ENCODE measurements at regions not wholly inside any gene's neighbourhood (a gene's known extent, or its start where the extent isn't known, plus 50 kb on each side); places are given as distances from the start of the nearest gene placed in this dataset.

DNA sequence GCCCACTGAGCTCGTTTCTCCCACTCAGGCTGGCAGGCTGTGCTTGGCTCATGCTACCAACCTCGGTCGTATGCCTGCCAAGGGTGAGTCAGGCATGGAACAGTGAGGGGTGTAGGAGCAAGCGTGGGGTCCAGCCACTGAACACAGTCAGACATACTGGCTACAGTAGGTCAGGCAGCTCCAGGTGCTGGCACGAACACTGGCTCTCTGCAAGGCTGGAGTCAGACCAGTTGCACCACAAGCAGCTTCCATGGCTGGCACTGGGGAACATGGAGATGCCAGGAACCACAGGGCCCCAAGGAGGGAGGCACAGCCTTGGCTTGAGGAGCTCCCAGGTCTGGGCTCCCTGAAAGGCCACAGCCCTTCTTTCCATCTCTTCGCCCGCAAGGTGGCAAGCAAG is 410.7 kb upstream of the KIRREL3 start:
- H3K36me3 ChIP-seq: no peaks in the 10 kb centered on the region
- no peaks in the 10 kb centered on the region for H3K4me1 ChIP-seq
- WGBS: 92% methylated on average over 4 of the region's 7 CpGs
- H3K27ac ChIP-seq (replicated peaks in 1 of 4): no peak overlapping the region
- intact Hi-C loops (cut with DNase I): no loop called here
- H3K4me3 ChIP-seq: no peak overlapping the region
- H3K9me3 ChIP-seq: peaks cover 0 to 25% (median 15%) of the 10 kb centered on the region in 4 donors
- DNase-seq (ENCODE audit: extremely low spot score): no peak
- peaks cover 0 to 9% (median 0%) of the 10 kb centered on the region in 4 donors for H3K27me3 ChIP-seq
- no peak for TF ChIP-seq EP300 (IDR thresholded peaks at IDR 0.05)
- no peak for TF ChIP-seq POLR2A (IDR thresholded peaks at IDR 0.05; ENCODE audit: low read depth)
- TF ChIP-seq POLR2AphosphoS5 (IDR thresholded peaks at IDR 0.05): no peak
- TF ChIP-seq, protein P1, sequence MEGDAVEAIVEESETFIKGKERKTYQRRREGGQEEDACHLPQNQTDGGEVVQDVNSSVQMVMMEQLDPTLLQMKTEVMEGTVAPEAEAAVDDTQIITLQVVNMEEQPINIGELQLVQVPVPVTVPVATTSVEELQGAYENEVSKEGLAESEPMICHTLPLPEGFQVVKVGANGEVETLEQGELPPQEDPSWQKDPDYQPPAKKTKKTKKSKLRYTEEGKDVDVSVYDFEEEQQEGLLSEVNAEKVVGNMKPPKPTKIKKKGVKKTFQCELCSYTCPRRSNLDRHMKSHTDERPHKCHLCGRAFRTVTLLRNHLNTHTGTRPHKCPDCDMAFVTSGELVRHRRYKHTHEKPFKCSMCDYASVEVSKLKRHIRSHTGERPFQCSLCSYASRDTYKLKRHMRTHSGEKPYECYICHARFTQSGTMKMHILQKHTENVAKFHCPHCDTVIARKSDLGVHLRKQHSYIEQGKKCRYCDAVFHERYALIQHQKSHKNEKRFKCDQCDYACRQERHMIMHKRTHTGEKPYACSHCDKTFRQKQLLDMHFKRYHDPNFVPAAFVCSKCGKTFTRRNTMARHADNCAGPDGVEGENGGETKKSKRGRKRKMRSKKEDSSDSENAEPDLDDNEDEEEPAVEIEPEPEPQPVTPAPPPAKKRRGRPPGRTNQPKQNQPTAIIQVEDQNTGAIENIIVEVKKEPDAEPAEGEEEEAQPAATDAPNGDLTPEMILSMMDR (IDR thresholded peaks at IDR 0.05): no peak

DNA sequence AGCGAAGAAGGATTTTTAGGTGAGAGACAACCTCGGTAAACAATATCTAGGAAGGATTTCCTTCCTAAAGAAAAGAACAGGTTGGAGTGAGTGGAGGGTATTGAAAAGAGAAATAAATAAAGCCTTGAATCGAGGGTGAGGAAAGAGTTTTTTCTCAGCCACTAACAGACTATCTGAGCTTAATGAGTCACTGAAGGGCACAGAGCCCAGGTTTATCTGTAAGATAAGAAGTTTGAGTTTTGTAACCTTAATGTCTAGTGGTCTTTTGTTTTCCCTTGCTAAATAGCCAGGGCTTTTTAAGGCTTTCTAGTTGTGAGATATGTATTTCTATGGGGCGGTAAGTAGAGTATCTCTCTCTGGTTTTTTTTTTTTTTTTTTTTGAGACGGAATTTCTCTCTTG is 394.5 kb upstream of the KIRREL3 start:
- 87% methylated on average over 5 of the region's 5 CpGs for whole genome bisulfite sequencing
- intact Hi-C loops (cut with DNase I): no loop called here
- TF ChIP-seq EP300 (IDR thresholded peaks at IDR 0.05) (no peak), POLR2A (IDR thresholded peaks at IDR 0.05; ENCODE audit: low read depth) (no peak), POLR2AphosphoS5 (IDR thresholded peaks at IDR 0.05) (no peak)
- TF ChIP-seq, protein P1 (IDR thresholded peaks at IDR 0.05): no peak

DNA sequence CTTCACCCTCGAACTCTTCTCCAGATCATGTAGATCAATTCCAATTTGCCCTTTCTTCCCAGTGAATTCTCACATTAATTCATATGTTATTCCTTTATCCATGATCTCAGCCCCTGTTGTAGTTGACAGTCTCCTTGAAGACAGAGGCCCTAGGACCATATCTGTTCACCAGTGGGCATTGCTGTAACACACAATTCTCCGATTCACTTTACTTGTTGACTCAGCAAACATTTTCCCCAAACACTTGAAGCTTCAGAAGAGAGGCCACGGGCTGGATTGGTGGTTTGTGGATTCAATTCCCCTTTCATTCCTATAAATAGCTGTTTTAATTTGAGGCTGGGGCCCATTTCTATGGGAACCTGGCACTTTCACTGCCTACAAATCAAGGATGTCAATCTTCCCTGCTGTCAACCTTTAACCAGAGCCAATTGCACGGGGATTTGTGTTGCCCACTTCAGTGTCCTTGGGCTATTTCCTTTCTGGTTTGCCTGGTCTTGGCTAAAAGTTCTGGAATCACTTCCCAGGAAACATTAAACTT is 393.0 kb upstream of the KIRREL3 start:
- Histone ChIP-seq H3K4me1 (no peaks in the 10 kb centered on the region), H3K9me3 (no peaks in the 10 kb centered on the region), H3K4me3 (no peak overlapping the region), H3K27me3 (no peaks in the 10 kb centered on the region), H3K36me3 (no peaks in the 10 kb centered on the region), H3K27ac (replicated peaks in 1 of 4) (no peak overlapping the region)
- TF ChIP-seq, protein P1 (IDR thresholded peaks at IDR 0.05): no peak
- TF ChIP-seq POLR2A (IDR thresholded peaks at IDR 0.05; ENCODE audit: low read depth) (no peak), EP300 (IDR thresholded peaks at IDR 0.05) (no peak), POLR2AphosphoS5 (IDR thresholded peaks at IDR 0.05) (no peak)
- DNase-seq (ENCODE audit: extremely low spot score): no peak
- WGBS: 65% methylated on average over 4 of the region's 4 CpGs
- intact Hi-C loops (cut with DNase I): no loop called here

More for the DNA sequence above, 394.5 kb upstream of the KIRREL3 start:
- Histone ChIP-seq H3K36me3 (no peaks in the 10 kb centered on the region), H3K27ac (replicated peaks in 1 of 4) (no peak overlapping the region), H3K4me1 (no peaks in the 10 kb centered on the region), H3K4me3 (no peak overlapping the region), H3K9me3 (no peaks in the 10 kb centered on the region), H3K27me3 (no peaks in the 10 kb centered on the region)
- no peak for DNase-seq (ENCODE audit: extremely low spot score)

DNA sequence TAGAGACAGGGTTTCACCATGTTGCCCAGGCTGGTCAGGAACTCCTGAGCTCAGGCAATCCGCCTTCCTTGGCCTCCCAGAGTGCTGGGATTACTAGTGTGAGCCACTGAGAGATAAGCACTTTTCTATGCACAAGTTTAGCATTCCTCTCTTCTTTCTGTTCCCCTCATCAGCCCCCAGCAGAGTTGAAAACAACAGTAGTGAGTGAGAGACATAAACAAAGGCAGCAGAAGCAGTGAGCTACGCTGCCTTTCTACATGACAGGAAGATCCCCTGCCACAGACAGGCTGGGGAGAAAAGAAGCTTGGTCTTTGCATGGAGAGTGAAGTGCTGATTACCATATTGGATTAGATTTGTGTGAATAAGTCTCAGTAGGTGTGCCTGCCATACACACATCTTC is 392.0 kb upstream of the KIRREL3 start:
- WGBS: 68% methylated on average over 2 of the region's 2 CpGs
- Histone ChIP-seq H3K4me3 (no peak overlapping the region), H3K36me3 (no peaks in the 10 kb centered on the region), H3K27me3 (no peaks in the 10 kb centered on the region), H3K27ac (replicated peaks in 1 of 4) (no peak overlapping the region), H3K4me1 (no peaks in the 10 kb centered on the region), H3K9me3 (no peaks in the 10 kb centered on the region)
- intact Hi-C loops (cut with DNase I): no loop called here
- no peak for DNase-seq (ENCODE audit: extremely low spot score)
- no peak for TF ChIP-seq POLR2A (IDR thresholded peaks at IDR 0.05; ENCODE audit: low read depth)
- TF ChIP-seq POLR2AphosphoS5 (IDR thresholded peaks at IDR 0.05): no peak
- TF ChIP-seq, protein P1 (IDR thresholded peaks at IDR 0.05): no peak
- no peak for TF ChIP-seq EP300 (IDR thresholded peaks at IDR 0.05)

DNA sequence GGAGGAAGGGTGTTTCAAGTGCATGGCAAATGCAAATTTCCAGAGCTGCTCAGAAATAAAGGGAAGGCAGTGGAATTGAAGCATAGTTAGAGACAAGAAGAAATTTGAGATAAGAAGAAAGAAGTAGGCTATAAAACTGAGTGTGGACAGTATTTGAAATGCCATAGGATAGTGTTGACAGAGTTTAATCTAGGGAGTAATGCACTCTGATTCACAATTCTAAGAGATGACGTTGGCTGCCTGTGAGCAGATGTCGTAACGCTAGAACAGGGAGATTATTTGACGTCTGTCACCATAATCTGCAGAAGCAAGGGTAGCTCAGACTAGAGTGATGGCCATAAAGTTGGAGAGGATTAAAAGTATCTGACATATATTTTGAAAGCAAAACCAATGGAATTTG is 389.9 kb upstream of the KIRREL3 start:
- intact Hi-C loops (cut with DNase I): no loop called here
- TF ChIP-seq, protein P1 (IDR thresholded peaks at IDR 0.05): no peak
- TF ChIP-seq POLR2A (IDR thresholded peaks at IDR 0.05; ENCODE audit: low read depth) (no peak), EP300 (IDR thresholded peaks at IDR 0.05) (no peak)
- H3K4me3 ChIP-seq: no peak overlapping the region
- H3K9me3 ChIP-seq: no peaks in the 10 kb centered on the region
- no peaks in the 10 kb centered on the region for H3K27me3 ChIP-seq
- no peak for DNase-seq (ENCODE audit: extremely low spot score)
- no peaks in the 10 kb centered on the region for H3K36me3 ChIP-seq
- H3K4me1 ChIP-seq: no peaks in the 10 kb centered on the region
- no peak overlapping the region for H3K27ac ChIP-seq (replicated peaks in 1 of 4)
- WGBS: 66% methylated on average over 4 of the region's 4 CpGs
